Trophoblast cell (in vitro differentiated cells and primary cell): ENCODE measurements at regions not wholly inside any gene's neighbourhood (a gene's known extent, or its start where the extent isn't known, plus 50 kb on each side); places are given as distances from the start of the nearest gene placed in this dataset.

Source experiments
- DNase-seq, 2 donors: peaks; one replicate each; pipeline ENCODE4 v3.0.0-alpha.2; 2016
- H2AFZ ChIP-seq: 2 replicates; pipeline ENCODE4 v1.6.1; 2013; ENCODE audit warnings: low read length, moderate library complexity, mild to moderate bottlenecking; ENCODE audit not compliant: insufficient read depth, poor library complexity
- H2AK5ac ChIP-seq: 2 replicates; pipeline ENCODE4 v1.6.1; 2013; ENCODE audit warnings: mild to moderate bottlenecking, low read length
- H2BK120ac ChIP-seq: 2 replicates; pipeline ENCODE4 v1.6.1; 2013; ENCODE audit warnings: low read length, mild to moderate bottlenecking, moderate library complexity; ENCODE audit not compliant: insufficient read depth, poor library complexity
- H2BK12ac ChIP-seq: 2 replicates; pipeline ENCODE4 v1.6.1; 2013; ENCODE audit warnings: mild to moderate bottlenecking, low read length, moderate library complexity
- H2BK5ac ChIP-seq: 2 replicates; pipeline ENCODE4 v1.6.1; 2013; ENCODE audit warnings: low read length, low read depth, moderate library complexity, mild to moderate bottlenecking; ENCODE audit not compliant: poor library complexity
- H3K14ac ChIP-seq: 2 replicates; pipeline ENCODE4 v1.6.1; 2013; ENCODE audit warnings: mild to moderate bottlenecking, low read length
- H3K18ac ChIP-seq: 2 replicates; pipeline ENCODE4 v1.6.1; 2013; ENCODE audit warnings: mild to moderate bottlenecking, low read length
- H3K23ac ChIP-seq: 2 replicates; pipeline ENCODE4 v1.6.1; 2013; ENCODE audit warnings: low read length
- H3K27ac ChIP-seq: 2 replicates; pipeline ENCODE4 v1.5.1; 2013; ENCODE audit warnings: low read depth, mild to moderate bottlenecking, inconsistent platforms, low read length, moderate library complexity
- H3K27me3 ChIP-seq: 2 replicates; pipeline ENCODE4 v1.6.1; 2013; ENCODE audit warnings: inconsistent platforms, mild to moderate bottlenecking, low read length, moderate library complexity; ENCODE audit not compliant: insufficient read depth
- H3K36me3 ChIP-seq, 2 experiments: 1 replicate in 1 of 2; 2 replicates in 1 of 2; pipeline ENCODE4 v1.6.1; 2013; ENCODE audit warnings: low read length in 2 of 2, mild to moderate bottlenecking in 2 of 2, moderate library complexity in 1 of 2; ENCODE audit not compliant: insufficient read depth in 2 of 2, control insufficient read depth in 1 of 2
- H3K4ac ChIP-seq: 2 replicates; pipeline ENCODE4 v1.6.1; 2013; ENCODE audit warnings: low read depth, mild to moderate bottlenecking, low read length, moderate library complexity
- H3K4me1 ChIP-seq, 2 experiments: 1 replicate in 1 of 2; 2 replicates in 1 of 2; pipeline ENCODE4 v1.6.1; 2013; ENCODE audit warnings: low read length in 2 of 2, mild to moderate bottlenecking in 2 of 2, moderate library complexity in 1 of 2; ENCODE audit not compliant: insufficient read depth in 2 of 2, control insufficient read depth in 1 of 2
- H3K4me2 ChIP-seq: 2 replicates; pipeline ENCODE4 v1.6.1; 2013; ENCODE audit warnings: inconsistent platforms, mild to moderate bottlenecking, low read length, moderate library complexity
- H3K4me3 ChIP-seq: 2 replicates; pipeline ENCODE4 v1.5.1; 2013; ENCODE audit warnings: mild to moderate bottlenecking, low read depth, low read length, inconsistent platforms
- H3K79me1 ChIP-seq: one replicate; pipeline ENCODE4 v1.6.1; 2013; ENCODE audit warnings: low read length
- H3K79me2 ChIP-seq: 2 replicates; pipeline ENCODE4 v1.6.1; 2013; ENCODE audit warnings: low read length, mild to moderate bottlenecking; ENCODE audit not compliant: control insufficient read depth, insufficient read depth, poor library complexity
- H3K9ac ChIP-seq: 2 replicates; pipeline ENCODE4 v1.6.1; 2013; ENCODE audit warnings: mild to moderate bottlenecking, low read length
- H3K9me3 ChIP-seq: 2 replicates; pipeline ENCODE4 v1.6.1; 2013; ENCODE audit warnings: low read depth, mild to moderate bottlenecking, control low read depth, inconsistent platforms, low read length; ENCODE audit not compliant: insufficient read depth
- H4K12ac ChIP-seq: 2 replicates; pipeline ENCODE4 v1.6.1; 2013; ENCODE audit warnings: low read depth, mild to moderate bottlenecking, low read length, moderate library complexity
- H4K8ac ChIP-seq: 2 replicates; pipeline ENCODE4 v1.6.1; 2013; ENCODE audit warnings: low read depth, mild to moderate bottlenecking, low read length, moderate library complexity
- H4K91ac ChIP-seq: one replicate; pipeline ENCODE4 v1.6.1; 2013; ENCODE audit warnings: low read depth, mild to moderate bottlenecking, low read length, moderate library complexity
- WGBS: extraction: QIAGEN DNeasy Blood & Tissue Kit; methylation state at CpG from one replicate; pipeline ENCODE4 v1.1.7; 2013; ENCODE audit warnings: missing lambda C conversion rate; ENCODE audit not compliant: insufficient read length, insufficient coverage; ENCODE audit errors: extremely low coverage; 5-methylcytosine and 5-hydroxymethylcytosine counted together

DNA sequence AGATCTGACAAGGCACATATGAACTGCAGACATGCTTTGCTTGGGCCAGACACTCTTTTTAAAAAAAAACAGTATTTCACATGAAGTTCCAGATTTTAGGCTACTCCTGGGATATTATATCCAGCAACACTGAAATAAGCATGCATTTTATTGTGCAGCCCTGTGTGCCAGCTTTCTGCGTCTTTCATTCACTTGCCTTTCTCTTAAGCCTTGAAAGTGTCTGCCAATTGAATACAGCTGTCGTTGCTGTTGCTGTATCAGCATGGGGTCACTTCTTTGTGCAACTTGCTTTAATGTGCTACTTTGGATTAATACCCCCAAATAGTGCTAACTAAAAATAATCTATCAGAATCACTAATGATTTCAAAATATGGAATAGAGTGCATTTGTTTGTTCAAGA, 657.8 kb downstream of the SLITRK6 start:
- WGBS, result no CpG with 5 or more reads among the region's 2 CpGs
- Histone ChIP-seq H3K27me3 (no peaks in the 10 kb centered on the region), H3K36me3 (no peaks in the 10 kb centered on the region), H2BK12ac (no peak overlapping the region), H3K23ac (no peak overlapping the region), H4K12ac (no peak overlapping the region), H3K9me3 (no peaks in the 10 kb centered on the region), H4K91ac (no peak overlapping the region), H2AK5ac (no peak overlapping the region), H3K27ac (no peak overlapping the region), H2BK5ac (no peak overlapping the region), H3K4ac (no peak overlapping the region), H3K9ac (no peak overlapping the region), H3K18ac (no peak overlapping the region), H3K4me1 (no peaks in the 10 kb centered on the region), H3K14ac (no peak overlapping the region), H3K79me1 (no peaks in the 10 kb centered on the region), H3K4me2 (no peak overlapping the region), H2BK120ac (no peak overlapping the region), H2AFZ (no peak overlapping the region), H4K8ac (no peak overlapping the region), H3K4me3 (no peak overlapping the region), H3K79me2 (no peaks in the 10 kb centered on the region)
- DNase-seq, result no peak

DNA sequence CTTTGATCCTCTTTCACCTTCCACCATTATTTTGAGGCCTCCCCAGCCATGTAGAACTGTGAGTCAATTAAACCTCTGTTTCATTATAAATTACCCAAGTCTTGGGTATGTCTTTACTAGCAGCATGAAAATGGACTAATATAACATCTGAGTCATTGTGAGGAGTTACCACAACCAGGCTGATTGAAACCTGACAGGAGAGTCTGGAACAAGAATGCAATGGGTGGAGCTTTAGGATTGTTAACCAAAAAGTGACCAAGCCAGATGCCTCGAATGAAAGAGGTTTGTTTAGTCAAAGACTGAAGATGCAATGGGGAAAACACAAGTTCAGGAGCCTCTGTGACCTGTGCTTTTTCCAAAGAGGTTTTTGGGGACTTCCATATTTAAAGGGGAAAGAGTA, 659.0 kb downstream of the SLITRK6 start:
- H3K79me1 ChIP-seq, result no peaks in the 10 kb centered on the region
- H4K8ac ChIP-seq, result no peak overlapping the region
- no peak overlapping the region for H2AFZ ChIP-seq
- H2BK12ac ChIP-seq, result peak overlapping the region; percentile 45
- H3K36me3 ChIP-seq, result no peaks in the 10 kb centered on the region
- no peak overlapping the region for H3K23ac ChIP-seq
- H4K12ac ChIP-seq, result no peak overlapping the region
- H3K4me1 ChIP-seq, result no peaks in the 10 kb centered on the region
- no peak overlapping the region for H3K14ac ChIP-seq
- no peaks in the 10 kb centered on the region for H3K79me2 ChIP-seq
- no peaks in the 10 kb centered on the region for H3K9me3 ChIP-seq
- WGBS, result no CpG with 5 or more reads among the region's 1 CpG
- no peaks in the 10 kb centered on the region for H3K27me3 ChIP-seq
- H3K4me2 ChIP-seq, result no peak overlapping the region
- no peak overlapping the region for H3K9ac ChIP-seq
- H2BK5ac ChIP-seq, result no peak overlapping the region
- no peak overlapping the region for H3K4me3 ChIP-seq
- no peak overlapping the region for H2BK120ac ChIP-seq
- no peak overlapping the region for H3K27ac ChIP-seq
- H3K18ac ChIP-seq, result no peak overlapping the region
- DNase-seq, result no peak
- no peak overlapping the region for H2AK5ac ChIP-seq
- no peak overlapping the region for H4K91ac ChIP-seq
- no peak overlapping the region for H3K4ac ChIP-seq

DNA sequence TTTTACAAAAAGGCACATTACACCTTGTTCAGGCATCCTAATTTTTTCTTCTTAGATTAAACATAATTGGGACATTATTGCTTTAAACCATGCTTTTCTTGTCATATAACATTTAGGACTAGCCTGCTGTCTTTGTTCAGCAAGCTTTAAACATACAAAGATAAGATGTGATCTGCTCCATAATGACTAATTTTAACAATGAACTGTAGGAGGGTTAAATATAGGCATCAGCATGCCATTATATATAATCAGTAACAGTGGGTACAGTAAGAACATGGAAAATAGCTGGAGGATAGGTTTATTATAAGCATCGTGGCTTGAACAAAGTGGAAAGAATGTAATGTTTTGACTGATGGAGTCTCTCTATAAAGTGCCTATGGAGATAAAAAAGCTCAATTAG, 661.7 kb downstream of the SLITRK6 start:
- no CpG with 5 or more reads among the region's 1 CpG for WGBS
- H3K79me1 ChIP-seq, result no peaks in the 10 kb centered on the region
- H2BK120ac ChIP-seq, result no peak overlapping the region
- H2BK5ac ChIP-seq, result no peak overlapping the region
- H3K79me2 ChIP-seq, result no peaks in the 10 kb centered on the region
- no peak overlapping the region for H3K4me2 ChIP-seq
- H3K27ac ChIP-seq, result no peak overlapping the region
- no peak overlapping the region for H3K4me3 ChIP-seq
- no peak overlapping the region for H4K12ac ChIP-seq
- H2AFZ ChIP-seq, result no peak overlapping the region
- no peak overlapping the region for H3K9ac ChIP-seq
- H3K23ac ChIP-seq, result no peak overlapping the region
- H2AK5ac ChIP-seq, result no peak overlapping the region
- no peaks in the 10 kb centered on the region for H3K9me3 ChIP-seq
- H3K14ac ChIP-seq, result no peak overlapping the region
- H3K36me3 ChIP-seq, result no peaks in the 10 kb centered on the region
- no peak overlapping the region for H3K18ac ChIP-seq
- no peak overlapping the region for H4K91ac ChIP-seq
- H4K8ac ChIP-seq, result no peak overlapping the region
- H3K4me1 ChIP-seq, result no peaks in the 10 kb centered on the region
- H3K4ac ChIP-seq, result no peak overlapping the region
- DNase-seq, result no peak
- H2BK12ac ChIP-seq, result no peak overlapping the region
- H3K27me3 ChIP-seq, result no peaks in the 10 kb centered on the region

DNA sequence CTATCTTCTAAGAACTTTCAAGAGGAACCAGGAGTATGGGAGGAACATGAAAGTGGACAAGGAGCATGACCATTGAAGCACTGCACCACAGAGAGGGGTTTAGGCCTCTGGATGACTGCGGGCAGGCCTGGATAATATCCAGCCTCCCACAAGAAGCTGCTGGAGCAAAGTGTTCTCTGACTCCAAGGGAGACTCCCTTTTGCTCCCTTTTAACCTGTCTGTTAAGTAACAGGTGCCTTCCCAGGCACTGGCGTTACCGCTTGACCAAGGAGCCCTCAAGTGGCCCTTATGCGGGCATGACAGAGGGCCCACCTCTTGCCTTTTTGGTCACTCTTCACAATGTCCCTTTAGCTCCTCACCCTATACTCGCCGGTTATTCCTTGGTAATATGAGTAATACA, 666.2 kb downstream of the SLITRK6 start:
- H3K4me2 ChIP-seq, result no peak overlapping the region
- H3K18ac ChIP-seq, result no peak overlapping the region
- no peak overlapping the region for H3K27ac ChIP-seq
- H3K79me2 ChIP-seq, result no peaks in the 10 kb centered on the region
- no peak overlapping the region for H2BK120ac ChIP-seq
- H3K9ac ChIP-seq, result no peak overlapping the region
- no peaks in the 10 kb centered on the region for H3K27me3 ChIP-seq
- no peak overlapping the region for H2BK5ac ChIP-seq
- H2AFZ ChIP-seq, result no peak overlapping the region
- no peaks in the 10 kb centered on the region for H3K36me3 ChIP-seq
- H4K8ac ChIP-seq, result no peak overlapping the region
- H4K12ac ChIP-seq, result no peak overlapping the region
- H3K4me1 ChIP-seq, result no peaks in the 10 kb centered on the region
- H3K9me3 ChIP-seq, result no peaks in the 10 kb centered on the region
- H3K14ac ChIP-seq, result no peak overlapping the region
- H3K79me1 ChIP-seq, result no peaks in the 10 kb centered on the region
- H3K4ac ChIP-seq, result no peak overlapping the region
- no CpG with 5 or more reads among the region's 6 CpGs for WGBS
- no peak overlapping the region for H3K4me3 ChIP-seq
- no peak for DNase-seq
- H3K23ac ChIP-seq, result no peak overlapping the region
- H4K91ac ChIP-seq, result peak overlapping the region; percentile 1
- H2BK12ac ChIP-seq, result no peak overlapping the region
- H2AK5ac ChIP-seq, result no peak overlapping the region
